GM21367 (cell line): ENCODE measurements at regions not wholly inside any gene's neighbourhood (a gene's known extent, or its start where the extent isn't known, plus 50 kb on each side); places are given as distances from the start of the nearest gene placed in this dataset.
"Not testable (repeated sequence)": the region's sequence is repeated elsewhere in the genome, so short reads cannot be mapped to it uniquely, and the experiment has no call there.

ENCODE experiments used
- ATAC-seq: cut with Tn5 transposase; IDR thresholded peaks from one replicate; pipeline ENCODE4 v1.9.1; 2021; ENCODE audit not compliant: unreplicated experiment

- ATAC-seq, result no peak
These were observed 359.6 kb downstream of the HS3ST1 start for GRCh38 chr4:11069083-11069482.

GRCh38 chr4:11066584-11066983 is 362.1 kb downstream of the HS3ST1 start:
- ATAC-seq, result not testable (repeated sequence)

- ATAC-seq, result not testable (repeated sequence)
These were observed 368.1 kb downstream of the HS3ST1 start for GRCh38 chr4:11060637-11061036.

- ATAC-seq, result not testable (repeated sequence)
These were observed 370.4 kb upstream of the CLNK start for GRCh38 chr4:11054937-11055336.

GRCh38 chr4:11053601-11054220 is 369.1 kb upstream of the CLNK start:
- no peak for ATAC-seq

- ATAC-seq, result no peak
These were observed 366.6 kb upstream of the CLNK start for GRCh38 chr4:11051181-11051580.

- no peak for ATAC-seq
These were observed 366.2 kb upstream of the CLNK start for GRCh38 chr4:11050766-11051165.

GRCh38 chr4:11049001-11049400 is 364.4 kb upstream of the CLNK start:
- no peak for ATAC-seq

- no peak for ATAC-seq
These were observed 358.2 kb upstream of the CLNK start for GRCh38 chr4:11042760-11043159.

GRCh38 chr4:11039634-11040131 is 355.1 kb upstream of the CLNK start:
- ATAC-seq, result no peak

- ATAC-seq, result no peak
These were observed 354.4 kb upstream of the CLNK start for GRCh38 chr4:11038926-11039325.

GRCh38 chr4:11037637-11038036 is 353.1 kb upstream of the CLNK start:
- ATAC-seq, result no peak

- no peak for ATAC-seq
These were observed 343.8 kb upstream of the CLNK start for GRCh38 chr4:11028334-11028733.

- ATAC-seq, result no peak
These were observed 336.8 kb upstream of the CLNK start for GRCh38 chr4:11021333-11021732.

GRCh38 chr4:11019451-11020240 is 335.1 kb upstream of the CLNK start:
- ATAC-seq, result no peak

GRCh38 chr4:11014199-11014598 is 329.6 kb upstream of the CLNK start:
- no peak for ATAC-seq

- no peak for ATAC-seq
These were observed 328.6 kb upstream of the CLNK start for GRCh38 chr4:11013094-11013664.

- ATAC-seq, result no peak
These were observed 326.7 kb upstream of the CLNK start for GRCh38 chr4:11011249-11011648.

- ATAC-seq, result no peak
These were observed 326.1 kb upstream of the CLNK start for GRCh38 chr4:11010624-11011023.

- ATAC-seq, result no peak
These were observed 324.7 kb upstream of the CLNK start for GRCh38 chr4:11009281-11009680.

GRCh38 chr4:11005300-11005699 is 320.7 kb upstream of the CLNK start:
- ATAC-seq, result no peak

- no peak for ATAC-seq
These were observed 320.2 kb upstream of the CLNK start for GRCh38 chr4:11004818-11005217.
